Peyer's patch (tissue), 4 donors: ENCODE measurements at regions not wholly inside any gene's neighbourhood (a gene's known extent, or its start where the extent isn't known, plus 50 kb on each side); places are given as distances from the start of the nearest gene placed in this dataset.

ENCODE experiments used
- CTCF ChIP-seq, 6 experiments: fragments of 450-650 bp in 4 of 6; fragments of 200-600 bp in 2 of 6; sonication (generic) in 1 of 6; IDR thresholded peaks; one replicate each; pipeline ENCODE4 v1.5.1; 2017 to 2019; ENCODE audit warnings: antibody characterized with exemption in 6 of 6, mild to moderate bottlenecking in 3 of 6, moderate library complexity in 1 of 6
- POLR2A ChIP-seq, 2 donors: fragments of 450-650 bp; IDR thresholded peaks; one replicate each; pipeline ENCODE4 v1.5.1; 2017; ENCODE audit warnings: antibody characterized with exemption in 2 of 2, mild to moderate bottlenecking in 2 of 2, moderate library complexity in 2 of 2

DNA sequence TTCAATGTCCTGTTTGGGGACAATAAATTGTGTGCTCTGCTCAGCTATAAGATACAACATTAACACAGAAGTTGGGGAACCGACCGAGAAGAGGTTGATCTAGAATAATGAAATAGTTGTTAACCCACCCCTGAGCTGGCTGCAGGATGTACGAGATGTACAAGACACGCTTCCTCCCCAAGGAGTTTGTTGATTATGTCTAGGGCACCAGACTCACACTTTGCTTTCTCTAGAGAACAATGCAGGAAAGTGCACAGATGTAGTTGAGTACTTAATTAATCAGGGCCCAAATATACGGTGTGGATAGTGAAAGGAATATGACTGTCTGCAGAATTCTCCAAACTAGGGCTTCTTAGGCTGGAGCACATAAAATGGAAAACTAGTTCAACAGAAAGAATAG is 415.2 kb upstream of the TNP1 start:
- TF ChIP-seq CTCF (IDR thresholded peaks at IDR 0.05) (no peak), POLR2A (IDR thresholded peaks at IDR 0.05) (no peak)
